ENCODE measurements at regions not wholly inside any gene's neighbourhood (a gene's known extent, or its start where the extent isn't known, plus 50 kb on each side); places are given as distances from the start of the nearest gene placed in this dataset.
"Not testable (repeated sequence)": the region's sequence is repeated elsewhere in the genome, so short reads cannot be mapped to it uniquely, and the experiment has no call there.

DNA sequence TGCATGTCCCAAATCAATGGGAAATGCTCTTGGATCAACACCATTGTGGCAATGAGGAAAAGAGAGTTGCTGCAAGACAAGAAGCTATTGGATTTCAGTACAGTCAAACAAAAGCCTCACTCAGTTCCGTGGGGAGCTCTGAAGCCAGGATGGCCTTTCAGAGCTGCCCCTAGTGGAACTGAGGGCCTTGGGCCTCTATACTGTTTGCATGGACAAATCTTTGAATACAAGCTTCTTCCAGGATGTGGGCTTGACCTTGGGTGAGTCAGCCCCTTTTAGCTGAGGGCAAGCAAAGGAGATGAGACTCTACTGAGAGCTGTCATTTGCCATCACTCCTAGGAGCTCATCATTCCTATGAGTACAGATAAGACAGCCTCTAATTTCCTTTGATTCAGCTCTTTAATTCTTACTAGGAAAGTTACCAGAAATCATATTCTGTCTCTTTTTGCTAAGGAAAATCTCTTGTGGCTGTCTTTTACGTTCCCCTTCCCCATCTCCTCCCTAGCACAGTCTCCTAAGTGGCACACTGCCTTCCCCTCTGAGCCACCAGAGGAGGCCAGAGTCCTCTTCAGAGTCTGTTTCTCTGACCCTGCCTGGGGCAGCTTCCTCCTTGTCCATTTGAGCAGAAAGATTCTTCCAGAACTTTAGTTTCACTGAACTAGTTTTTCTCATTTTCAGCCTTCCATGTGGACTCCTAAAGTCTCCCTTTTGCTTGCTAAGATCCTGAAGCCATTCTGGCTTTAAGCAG, 168.8 kb upstream of the POC5 start:
- H3K27ac ChIP-seq: no peak overlapping the region

GRCh38 chr5:75885321-75885720, 168.1 kb upstream of the POC5 start:
- no peak overlapping the region for H2AFZ ChIP-seq (ENCODE audit: low read depth)
- TF ChIP-seq, protein P1, sequence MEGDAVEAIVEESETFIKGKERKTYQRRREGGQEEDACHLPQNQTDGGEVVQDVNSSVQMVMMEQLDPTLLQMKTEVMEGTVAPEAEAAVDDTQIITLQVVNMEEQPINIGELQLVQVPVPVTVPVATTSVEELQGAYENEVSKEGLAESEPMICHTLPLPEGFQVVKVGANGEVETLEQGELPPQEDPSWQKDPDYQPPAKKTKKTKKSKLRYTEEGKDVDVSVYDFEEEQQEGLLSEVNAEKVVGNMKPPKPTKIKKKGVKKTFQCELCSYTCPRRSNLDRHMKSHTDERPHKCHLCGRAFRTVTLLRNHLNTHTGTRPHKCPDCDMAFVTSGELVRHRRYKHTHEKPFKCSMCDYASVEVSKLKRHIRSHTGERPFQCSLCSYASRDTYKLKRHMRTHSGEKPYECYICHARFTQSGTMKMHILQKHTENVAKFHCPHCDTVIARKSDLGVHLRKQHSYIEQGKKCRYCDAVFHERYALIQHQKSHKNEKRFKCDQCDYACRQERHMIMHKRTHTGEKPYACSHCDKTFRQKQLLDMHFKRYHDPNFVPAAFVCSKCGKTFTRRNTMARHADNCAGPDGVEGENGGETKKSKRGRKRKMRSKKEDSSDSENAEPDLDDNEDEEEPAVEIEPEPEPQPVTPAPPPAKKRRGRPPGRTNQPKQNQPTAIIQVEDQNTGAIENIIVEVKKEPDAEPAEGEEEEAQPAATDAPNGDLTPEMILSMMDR (conservative IDR thresholded peaks at IDR 0.05; ENCODE audit: low read depth, low read length): no peak

More for the DNA sequence above, 168.8 kb upstream of the POC5 start:
- Histone ChIP-seq H3K27me3 (ENCODE audit: insufficient read depth, low read depth) (no peaks in the 10 kb centered on the region), H3K36me3 (ENCODE audit: insufficient read depth) (no peaks in the 10 kb centered on the region), H3K9ac (no peak overlapping the region), H4K20me1 (ENCODE audit: insufficient read depth) (no peaks in the 10 kb centered on the region), H3K4me1 (ENCODE audit: low read depth, poor library complexity, severe bottlenecking) (no peaks in the 10 kb centered on the region), H3K4me2 (no peak overlapping the region), H3K4me3 (IDR thresholded peaks at IDR 0.05; ENCODE audit: insufficient read depth, low read depth, low read length) (no peak overlapping the region), H3K79me2 (ENCODE audit: insufficient read depth, low read depth) (no peaks in the 10 kb centered on the region), H2AFZ (ENCODE audit: low read depth) (no peak overlapping the region)
- TF ChIP-seq, protein P1 (conservative IDR thresholded peaks at IDR 0.05; ENCODE audit: low read depth, low read length): no peak

GRCh38 chr5:75869891-75870290, 152.7 kb upstream of the POC5 start:
- no peaks in the 10 kb centered on the region for H4K20me1 ChIP-seq (ENCODE audit: insufficient read depth)
- H3K27me3 ChIP-seq (ENCODE audit: insufficient read depth, low read depth): no peaks in the 10 kb centered on the region
- no peaks in the 10 kb centered on the region for H3K36me3 ChIP-seq (ENCODE audit: insufficient read depth)
- no peak overlapping the region for H3K27ac ChIP-seq
- no peak overlapping the region for H3K4me2 ChIP-seq
- no peak overlapping the region for H3K9ac ChIP-seq
- no peaks in the 10 kb centered on the region for H3K4me1 ChIP-seq (ENCODE audit: low read depth, poor library complexity, severe bottlenecking)
- TF ChIP-seq, protein P1 (conservative IDR thresholded peaks at IDR 0.05; ENCODE audit: low read depth, low read length): no peak
- H2AFZ ChIP-seq (ENCODE audit: low read depth): no peak overlapping the region
- H3K79me2 ChIP-seq (ENCODE audit: insufficient read depth, low read depth): no peaks in the 10 kb centered on the region
- no peak overlapping the region for H3K4me3 ChIP-seq (IDR thresholded peaks at IDR 0.05; ENCODE audit: insufficient read depth, low read depth, low read length)

More at GRCh38 chr5:75885321-75885720, 168.1 kb upstream of the POC5 start:
- Histone ChIP-seq H3K4me2 (no peak overlapping the region), H3K27ac (no peak overlapping the region), H3K27me3 (ENCODE audit: insufficient read depth, low read depth) (no peaks in the 10 kb centered on the region), H3K36me3 (ENCODE audit: insufficient read depth) (no peaks in the 10 kb centered on the region), H3K79me2 (ENCODE audit: insufficient read depth, low read depth) (no peaks in the 10 kb centered on the region), H3K9ac (no peak overlapping the region), H3K4me1 (ENCODE audit: low read depth, poor library complexity, severe bottlenecking) (no peaks in the 10 kb centered on the region), H3K4me3 (IDR thresholded peaks at IDR 0.05; ENCODE audit: insufficient read depth, low read depth, low read length) (no peak overlapping the region), H4K20me1 (ENCODE audit: insufficient read depth) (no peaks in the 10 kb centered on the region)

- Histone ChIP-seq H2AFZ (ENCODE audit: low read depth) (no peak overlapping the region), H3K9ac (no peak overlapping the region), H3K36me3 (ENCODE audit: insufficient read depth) (no peaks in the 10 kb centered on the region), H3K4me2 (no peak overlapping the region), H3K4me3 (IDR thresholded peaks at IDR 0.05; ENCODE audit: insufficient read depth, low read depth, low read length) (no peak overlapping the region), H4K20me1 (ENCODE audit: insufficient read depth) (no peaks in the 10 kb centered on the region), H3K27ac (no peak overlapping the region), H3K27me3 (ENCODE audit: insufficient read depth, low read depth) (no peaks in the 10 kb centered on the region), H3K4me1 (ENCODE audit: low read depth, poor library complexity, severe bottlenecking) (no peaks in the 10 kb centered on the region), H3K79me2 (ENCODE audit: insufficient read depth, low read depth) (no peaks in the 10 kb centered on the region)
- TF ChIP-seq, protein P1 (conservative IDR thresholded peaks at IDR 0.05; ENCODE audit: low read depth, low read length): no peak
Observed at GRCh38 chr5:75862872-75863271, 145.6 kb upstream of the POC5 start.

DNA sequence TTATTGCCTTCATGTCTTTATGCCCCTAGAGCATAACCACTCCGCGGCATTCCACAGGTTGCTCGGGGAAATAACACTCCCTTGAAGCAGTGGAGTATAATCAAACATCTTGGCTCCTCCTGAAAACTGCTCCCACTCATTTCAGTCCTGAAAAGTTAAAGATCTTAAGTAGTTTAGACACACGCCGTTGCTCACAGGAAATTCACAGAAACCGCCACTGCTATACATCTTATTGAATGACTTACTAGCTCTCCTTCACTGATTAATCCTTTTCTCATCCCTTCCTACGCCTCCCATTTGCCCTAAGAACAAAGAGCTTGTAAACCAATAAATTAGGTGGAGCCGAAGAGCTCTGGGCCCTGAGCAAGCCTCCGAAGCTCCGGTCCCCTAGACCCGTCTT, 142.4 kb upstream of the POC5 start:
- not testable (repeated sequence) for H3K36me3 ChIP-seq (ENCODE audit: insufficient read depth); H4K20me1 ChIP-seq (ENCODE audit: insufficient read depth); H3K4me2 ChIP-seq; H3K27ac ChIP-seq; H2AFZ ChIP-seq (ENCODE audit: low read depth); H3K27me3 ChIP-seq (ENCODE audit: insufficient read depth, low read depth); H3K4me3 ChIP-seq (IDR thresholded peaks at IDR 0.05; ENCODE audit: insufficient read depth, low read depth, low read length); H3K4me1 ChIP-seq (ENCODE audit: low read depth, poor library complexity, severe bottlenecking); H3K79me2 ChIP-seq (ENCODE audit: insufficient read depth, low read depth); H3K9ac ChIP-seq
